PFSK-1 (cell line): ENCODE measurements at regions not wholly inside any gene's neighbourhood (a gene's known extent, or its start where the extent isn't known, plus 50 kb on each side); places are given as distances from the start of the nearest gene placed in this dataset.

Experiments
- POLR2AphosphoS5 ChIP-seq: IDR thresholded peaks from 2 replicates; pipeline ENCODE4 v1.6.1; 2012; ENCODE audit warnings: low read depth, mild to moderate bottlenecking, control low read depth, low read length, moderate library complexity
- REST ChIP-seq, 2 experiments: IDR thresholded peaks; 2 replicates each; pipeline versions ENCODE4 v1.6.1 to v1.8.0; 2011 to 2012; ENCODE audit warnings: low read depth in 2 of 2, low read length in 2 of 2, control low read depth in 1 of 2, inconsistent platforms in 1 of 2, mild to moderate bottlenecking in 1 of 2, moderate library complexity in 1 of 2; ENCODE audit not compliant: insufficient read depth in 1 of 2
- SIN3A ChIP-seq: IDR thresholded peaks from 2 replicates; pipeline ENCODE4 v1.6.1; 2012; ENCODE audit warnings: mild to moderate bottlenecking, low read length, moderate library complexity, borderline replicate concordance; ENCODE audit not compliant: insufficient read depth

DNA sequence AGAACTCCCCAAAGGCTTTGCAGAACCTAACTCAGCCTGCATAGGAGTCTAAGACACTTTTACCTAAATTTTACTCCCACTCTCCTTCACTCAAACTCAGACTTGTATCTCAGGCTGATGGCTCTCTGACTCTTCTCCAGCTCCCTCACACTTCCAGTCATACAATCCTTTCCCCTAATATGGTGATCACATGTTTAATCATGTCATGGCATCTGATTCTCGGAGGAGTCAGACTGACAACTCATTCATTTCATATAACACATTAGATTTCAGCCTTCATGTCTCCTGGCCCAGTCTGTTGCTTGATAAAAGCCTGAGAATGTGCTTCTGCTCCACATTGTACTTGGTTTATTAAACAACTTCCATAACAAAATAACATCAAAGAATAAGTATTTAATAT, 1503.9 kb upstream of the TENM4 start:
- TF ChIP-seq REST (IDR thresholded peaks at IDR 0.05; ENCODE audit: insufficient read depth in 1 of 2, low read depth in 2 of 2, low read length in 2 of 2) (no peak), SIN3A (no peak), POLR2AphosphoS5 (no peak)
